ENCODE measurements at regions not wholly inside any gene's neighbourhood (a gene's known extent, or its start where the extent isn't known, plus 50 kb on each side); places are given as distances from the start of the nearest gene placed in this dataset.
A peak's percentile ranks its signal among the peaks of the same experiment; 100 is the strongest.

DNA sequence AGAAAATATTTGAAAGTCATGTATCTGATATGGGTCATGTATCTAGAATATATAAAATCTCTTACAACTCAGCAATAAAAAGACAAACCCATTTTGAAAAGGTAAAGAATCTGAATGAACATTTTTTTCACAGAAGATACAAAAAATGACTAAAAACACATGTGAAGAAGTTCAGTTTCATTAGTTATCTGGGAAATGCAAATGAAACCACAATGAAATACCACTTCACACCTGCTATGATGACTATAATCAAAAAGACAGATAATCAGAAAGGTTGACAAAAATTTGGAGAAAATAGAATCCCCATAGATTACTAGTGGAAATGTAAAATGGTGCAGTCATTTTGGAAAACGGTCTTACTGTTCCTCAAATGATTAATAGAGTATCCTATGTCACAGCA is 631.0 kb downstream of the MRPL39 start:
- Mint-ChIP-seq H3K27ac (no peak overlapping the region), H3K27me3 (no peaks in the 10 kb centered on the region), H3K9me3 (ENCODE audit: low read depth) (peaks cover 6% of the 10 kb centered on the region), H3K36me3 (no peaks in the 10 kb centered on the region), H3K4me1 (no peaks in the 10 kb centered on the region), H3K4me3 (no peak overlapping the region)
- ATAC-seq (no peak), DNase-seq (no peak)
- CTCF ChIA-PET = no interaction called here

DNA sequence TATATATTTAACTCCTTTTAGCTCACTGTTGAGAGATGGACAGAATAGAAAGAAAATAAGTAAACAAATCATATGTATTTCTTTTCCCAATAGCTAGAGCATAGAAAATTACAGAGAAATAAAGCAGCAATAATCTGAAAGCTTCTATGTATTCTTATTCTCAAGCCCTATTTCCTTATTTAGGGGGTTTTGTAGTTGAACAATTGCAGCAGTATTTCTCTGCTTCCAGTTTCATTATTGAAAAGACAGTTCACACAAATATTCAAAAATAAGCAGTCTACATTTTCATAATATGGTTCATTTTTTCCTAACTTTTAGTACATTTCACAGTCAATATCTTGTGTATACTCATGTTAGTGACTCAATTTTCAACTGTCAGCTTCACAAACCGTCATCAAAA is 638.2 kb downstream of the MRPL39 start:
- no peaks in the 10 kb centered on the region for H3K4me1 Mint-ChIP-seq
- peaks cover 5% of the 10 kb centered on the region for H3K9me3 Mint-ChIP-seq (ENCODE audit: low read depth)
- no peak overlapping the region for H3K27ac Mint-ChIP-seq
- CTCF ChIA-PET = no interaction called here
- DNase-seq (no peak), ATAC-seq (no peak)
- H3K27me3 Mint-ChIP-seq = no peaks in the 10 kb centered on the region
- H3K4me3 Mint-ChIP-seq = no peak overlapping the region
- H3K36me3 Mint-ChIP-seq = no peaks in the 10 kb centered on the region

DNA sequence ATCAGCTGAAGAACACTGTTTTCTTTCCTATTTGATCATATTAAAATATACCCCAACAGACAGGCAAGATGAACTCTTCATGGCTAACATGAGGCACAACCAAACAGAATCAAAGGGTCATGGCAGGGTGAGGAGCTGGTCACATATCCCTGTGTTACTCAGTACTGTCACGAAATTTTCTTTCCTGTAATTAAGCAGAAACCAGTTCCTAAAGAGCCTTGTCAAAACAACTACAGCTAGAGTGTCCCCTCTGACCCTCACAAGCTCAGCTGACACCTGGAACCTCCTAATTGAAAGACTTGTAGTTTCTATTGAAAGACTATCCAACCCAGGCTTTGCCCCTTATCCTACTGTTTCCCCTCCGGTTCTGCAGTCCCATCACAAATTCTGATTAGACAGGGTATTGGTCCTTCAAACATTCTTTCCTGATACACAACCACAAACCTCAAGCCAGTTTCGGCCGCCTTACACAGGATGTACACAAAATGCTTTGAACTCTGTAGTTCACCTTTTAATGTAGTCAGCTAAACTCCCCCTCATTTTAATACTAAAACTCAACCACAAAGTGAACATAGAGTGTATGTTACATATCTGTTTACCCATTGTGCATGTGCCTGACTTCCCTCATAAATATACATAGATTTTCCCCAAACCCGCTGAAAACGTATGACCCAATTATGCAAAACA is 651.9 kb downstream of the MRPL39 start:
- DNase-seq = peak; percentile 44
- CTCF ChIA-PET = no interaction called here
- peaks cover 4% of the 10 kb centered on the region for H3K9me3 Mint-ChIP-seq (ENCODE audit: low read depth)
- peak; percentile 27 for ATAC-seq
- H3K36me3 Mint-ChIP-seq = no peaks in the 10 kb centered on the region
- no peaks in the 10 kb centered on the region for H3K27me3 Mint-ChIP-seq
- H3K27ac Mint-ChIP-seq = no peak overlapping the region
- no peak overlapping the region for H3K4me3 Mint-ChIP-seq
- H3K4me1 Mint-ChIP-seq = peaks cover 6% of the 10 kb centered on the region

DNA sequence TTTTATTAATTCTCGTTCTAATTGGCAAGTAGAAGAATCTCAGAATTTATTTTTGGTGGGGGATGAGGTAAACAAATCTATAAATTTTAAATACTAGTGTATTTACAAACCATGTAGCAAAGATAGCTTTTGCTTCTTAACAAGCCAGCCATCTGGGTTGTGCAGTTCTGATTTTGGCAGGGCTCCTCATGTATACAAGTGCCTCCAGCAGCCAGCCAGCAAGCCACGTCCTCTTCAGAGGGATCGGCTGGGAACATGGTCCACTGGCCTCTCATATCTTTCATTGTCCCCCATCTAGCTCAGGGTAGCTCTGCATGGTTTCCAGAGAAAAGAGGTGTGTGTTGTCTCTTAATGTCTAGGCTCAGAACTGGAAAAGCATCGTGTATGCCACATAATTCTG is 659.1 kb downstream of the MRPL39 start:
- Mint-ChIP-seq H3K36me3 (no peaks in the 10 kb centered on the region), H3K27me3 (no peaks in the 10 kb centered on the region), H3K9me3 (ENCODE audit: low read depth) (peaks cover 2% of the 10 kb centered on the region), H3K27ac (no peak overlapping the region), H3K4me1 (no peaks in the 10 kb centered on the region), H3K4me3 (no peak overlapping the region)
- CTCF ChIA-PET = no interaction called here
- no peak for ATAC-seq
- no peak for DNase-seq

DNA sequence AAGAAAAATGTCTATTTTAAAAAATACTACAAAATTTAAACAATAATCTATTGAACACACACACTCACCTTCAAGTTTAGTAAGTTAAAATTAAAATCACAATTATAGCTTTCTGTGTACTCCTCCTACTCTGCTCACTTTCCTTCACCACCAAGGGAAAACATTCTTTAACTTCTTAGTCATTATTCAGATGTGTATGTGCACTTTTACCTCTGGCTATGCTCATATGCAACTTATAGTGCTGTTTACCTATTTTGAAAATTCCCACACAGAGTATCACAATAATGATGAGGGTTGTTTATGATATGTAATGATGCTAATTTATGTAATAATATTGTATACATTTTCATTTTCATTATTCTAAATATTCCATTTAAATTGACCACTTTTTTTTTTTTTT is 661.4 kb downstream of the MRPL39 start:
- ATAC-seq (no peak), DNase-seq (no peak)
- Mint-ChIP-seq H3K27ac (no peak overlapping the region), H3K9me3 (ENCODE audit: low read depth) (peaks cover 2% of the 10 kb centered on the region), H3K36me3 (no peaks in the 10 kb centered on the region), H3K27me3 (no peaks in the 10 kb centered on the region), H3K4me3 (no peak overlapping the region), H3K4me1 (no peaks in the 10 kb centered on the region)
- CTCF ChIA-PET = interaction anchor here (0.7 kb wide), 1 partner anchor 1281 kb away, joined by 6 read pairs; no protein-coding TSS in a partner anchor

DNA sequence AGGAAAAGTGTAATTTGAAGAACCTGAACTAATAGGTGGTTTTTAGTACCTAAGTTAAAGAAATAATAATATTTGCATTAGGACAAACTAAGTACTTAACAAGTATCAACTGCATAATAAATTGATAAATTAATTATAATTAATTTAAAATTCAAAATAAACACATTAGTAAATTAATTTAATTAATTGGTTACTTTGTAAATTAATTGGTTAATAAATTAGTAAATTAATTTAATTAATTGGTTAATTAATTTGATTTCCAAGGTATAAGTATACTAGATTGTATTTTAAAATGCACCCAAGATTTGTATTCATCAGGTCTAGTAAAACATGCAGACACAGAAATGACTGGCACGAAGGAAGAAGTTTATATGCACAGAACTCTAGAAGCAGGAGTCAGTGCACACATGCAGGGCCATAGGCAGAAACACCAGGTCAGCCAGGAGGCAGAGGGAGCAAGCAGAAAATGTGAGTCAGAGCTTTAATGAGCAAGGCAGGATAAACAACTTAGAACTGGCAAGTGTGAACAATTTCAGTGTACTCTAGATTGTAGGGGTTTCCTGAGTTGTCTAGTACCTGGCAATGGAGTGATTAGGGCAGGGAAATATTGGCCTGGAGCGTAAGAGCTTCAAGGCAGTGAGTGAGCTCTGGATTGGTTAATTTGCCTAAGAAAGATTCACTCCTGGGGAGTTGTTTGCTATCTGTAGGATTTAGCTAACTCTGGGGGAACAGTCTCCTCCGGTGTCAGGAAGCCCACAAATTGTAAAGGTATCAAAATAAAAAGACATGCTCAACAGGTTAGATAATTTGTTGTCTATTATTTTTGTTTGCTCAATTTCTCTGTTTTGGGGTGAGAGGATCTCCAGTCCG is 665.7 kb downstream of the MRPL39 start:
- Mint-ChIP-seq H3K9me3 (ENCODE audit: low read depth) (peaks cover 2% of the 10 kb centered on the region), H3K27me3 (no peaks in the 10 kb centered on the region), H3K4me3 (no peak overlapping the region), H3K4me1 (no peaks in the 10 kb centered on the region), H3K36me3 (no peaks in the 10 kb centered on the region), H3K27ac (no peak overlapping the region)
- ATAC-seq (no peak), DNase-seq (no peak)
- CTCF ChIA-PET = no interaction called here

DNA sequence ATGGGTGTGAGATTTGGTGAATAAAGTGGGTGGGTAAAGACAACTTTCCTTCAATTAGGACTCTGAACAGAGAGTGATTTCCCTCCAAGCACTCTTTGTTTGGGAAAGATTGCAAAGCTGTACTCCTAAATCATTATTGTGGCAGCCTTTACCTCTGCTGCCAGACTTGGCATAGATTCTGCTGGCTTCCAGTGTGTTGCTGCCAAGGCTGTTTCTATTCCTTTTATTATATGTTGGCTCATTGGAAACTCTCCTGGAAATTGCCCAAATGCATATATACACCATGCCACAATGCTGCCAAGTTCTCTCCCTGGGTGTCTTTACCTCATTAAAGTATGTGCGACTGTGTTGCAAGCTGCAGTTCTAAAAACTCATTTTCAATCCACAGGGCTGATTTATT is 668.0 kb downstream of the MRPL39 start:
- Mint-ChIP-seq H3K4me1 (no peaks in the 10 kb centered on the region), H3K27me3 (no peaks in the 10 kb centered on the region), H3K9me3 (ENCODE audit: low read depth) (no peaks in the 10 kb centered on the region), H3K27ac (no peak overlapping the region), H3K36me3 (no peaks in the 10 kb centered on the region), H3K4me3 (no peak overlapping the region)
- CTCF ChIA-PET = no interaction called here
- DNase-seq = no peak
- ATAC-seq = no peak

DNA sequence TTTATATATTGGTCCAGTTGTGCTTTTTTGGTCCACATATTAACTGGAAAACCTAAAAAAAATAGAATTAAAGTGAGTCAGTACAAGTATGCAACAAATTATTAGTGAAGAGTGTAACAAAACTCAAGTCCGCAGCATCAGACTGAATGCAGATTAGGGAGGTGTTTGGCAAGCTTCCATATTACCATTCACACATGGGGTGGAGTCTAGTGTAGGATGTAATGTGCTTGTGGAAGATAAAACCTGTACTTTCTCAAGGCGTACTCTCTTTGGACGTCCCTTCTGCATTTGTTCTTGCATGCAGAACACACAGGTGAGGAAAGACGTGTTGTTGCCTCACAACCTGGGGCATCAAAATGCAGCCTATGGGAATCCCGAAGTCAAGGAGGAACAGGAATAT is 668.7 kb downstream of the MRPL39 start:
- no peaks in the 10 kb centered on the region for H3K4me1 Mint-ChIP-seq
- H3K27ac Mint-ChIP-seq = no peak overlapping the region
- CTCF ChIA-PET = no interaction called here
- no peak for DNase-seq
- H3K36me3 Mint-ChIP-seq = no peaks in the 10 kb centered on the region
- H3K27me3 Mint-ChIP-seq = no peaks in the 10 kb centered on the region
- H3K9me3 Mint-ChIP-seq (ENCODE audit: low read depth) = no peaks in the 10 kb centered on the region
- no peak overlapping the region for H3K4me3 Mint-ChIP-seq
- ATAC-seq = no peak

DNA sequence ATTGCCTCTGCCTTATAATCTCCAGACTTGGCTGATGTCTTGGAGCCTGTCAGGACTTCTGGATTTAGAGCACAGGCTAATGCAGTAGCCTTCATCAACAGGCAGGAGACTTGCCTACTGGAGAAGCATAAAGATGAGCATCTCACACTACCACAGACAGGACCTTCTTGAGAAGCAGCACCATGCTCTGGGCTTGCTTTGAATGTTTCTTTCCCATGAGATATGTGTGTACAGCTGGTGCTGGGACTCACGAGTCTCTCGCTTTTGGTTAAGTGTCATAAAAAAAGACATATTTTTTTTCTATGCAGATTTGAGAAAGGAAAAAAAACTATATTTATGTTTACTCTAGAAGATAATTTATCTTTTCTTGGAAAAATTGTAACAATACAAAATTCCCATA is 671.3 kb downstream of the MRPL39 start:
- Mint-ChIP-seq H3K27me3 (no peaks in the 10 kb centered on the region), H3K27ac (no peak overlapping the region), H3K4me1 (no peaks in the 10 kb centered on the region), H3K9me3 (ENCODE audit: low read depth) (no peaks in the 10 kb centered on the region), H3K36me3 (no peaks in the 10 kb centered on the region), H3K4me3 (no peak overlapping the region)
- ATAC-seq = no peak
- CTCF ChIA-PET = no interaction called here
- DNase-seq = no peak

DNA sequence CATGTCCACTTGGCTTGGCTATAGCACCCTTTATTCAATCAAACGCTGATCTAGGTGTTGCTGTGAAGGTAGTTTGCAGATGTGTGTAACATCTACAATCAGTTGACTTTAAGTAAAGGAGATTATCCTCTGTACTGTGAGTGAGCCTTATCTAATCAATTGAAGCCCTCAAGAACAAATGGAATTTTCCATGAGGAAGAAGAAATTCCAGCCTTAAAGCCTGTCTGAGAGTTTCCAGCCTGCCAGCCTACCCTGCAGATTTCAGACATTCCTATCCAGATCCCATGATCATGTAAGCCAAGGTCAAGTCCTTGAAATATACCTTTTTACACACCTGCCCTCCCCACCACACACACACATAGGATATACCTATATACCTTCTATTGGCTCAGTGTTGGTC is 696.7 kb downstream of the MRPL39 start:
- H3K4me1 Mint-ChIP-seq = no peaks in the 10 kb centered on the region
- H3K36me3 Mint-ChIP-seq = no peaks in the 10 kb centered on the region
- peaks cover 2% of the 10 kb centered on the region for H3K9me3 Mint-ChIP-seq (ENCODE audit: low read depth)
- H3K27me3 Mint-ChIP-seq = no peaks in the 10 kb centered on the region
- H3K4me3 Mint-ChIP-seq = no peak overlapping the region
- no peak for ATAC-seq
- H3K27ac Mint-ChIP-seq = no peak overlapping the region
- no peak for DNase-seq
- CTCF ChIA-PET = no interaction called here

DNA sequence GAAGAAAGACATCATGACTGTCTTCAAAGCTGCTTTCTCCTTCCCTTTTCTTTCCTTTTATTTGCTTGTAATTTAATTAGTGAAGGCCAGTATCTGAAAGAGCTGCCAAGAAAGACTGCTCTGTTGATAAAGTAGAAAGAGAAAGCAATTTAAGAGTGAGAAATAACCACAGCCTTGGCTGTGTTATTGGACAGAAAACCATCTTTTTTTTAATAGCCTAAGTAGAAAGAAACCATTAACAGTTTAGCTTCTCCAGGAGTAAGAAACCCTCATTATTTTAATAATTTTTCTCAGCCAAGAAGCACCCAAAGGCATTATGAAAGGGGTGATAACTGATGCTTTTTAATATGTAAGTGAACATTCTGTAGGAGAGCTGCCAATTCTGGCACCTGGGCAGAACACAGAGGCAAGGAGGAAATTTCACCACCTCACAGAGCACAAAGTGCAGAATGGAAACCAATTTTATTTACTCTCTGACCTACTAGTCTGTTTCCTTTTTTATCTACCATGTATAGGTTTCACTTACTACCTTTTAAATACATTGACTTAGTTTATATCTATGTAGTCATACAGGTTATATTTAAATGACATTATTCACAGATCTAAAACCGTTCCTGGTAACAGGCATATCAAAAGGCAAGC is 703.2 kb downstream of the MRPL39 start:
- no peak overlapping the region for H3K4me3 Mint-ChIP-seq
- no peak overlapping the region for H3K27ac Mint-ChIP-seq
- H3K36me3 Mint-ChIP-seq = no peaks in the 10 kb centered on the region
- DNase-seq = no peak
- no peak for ATAC-seq
- H3K27me3 Mint-ChIP-seq = no peaks in the 10 kb centered on the region
- no peaks in the 10 kb centered on the region for H3K4me1 Mint-ChIP-seq
- CTCF ChIA-PET = no interaction called here
- no peaks in the 10 kb centered on the region for H3K9me3 Mint-ChIP-seq (ENCODE audit: low read depth)

DNA sequence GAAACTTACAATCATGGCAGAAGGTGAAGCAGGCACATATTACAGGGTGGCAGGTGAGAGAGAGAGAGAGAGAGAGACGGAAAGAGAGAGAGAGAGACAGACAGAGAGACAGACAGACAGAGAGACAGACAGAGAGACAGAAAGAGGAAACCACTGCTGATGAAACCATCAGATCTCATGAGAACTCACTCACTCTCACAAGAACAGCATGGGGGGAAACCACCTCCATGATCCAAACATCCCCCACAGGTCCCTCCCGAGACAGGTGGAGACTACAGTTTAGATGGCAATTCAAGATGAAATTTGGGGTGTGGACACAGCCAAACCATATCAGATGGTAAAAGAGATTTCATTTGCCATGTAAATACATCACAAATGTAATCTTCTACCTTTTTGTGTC is 708.1 kb downstream of the MRPL39 start:
- H3K4me3 Mint-ChIP-seq = no peak overlapping the region
- H3K36me3 Mint-ChIP-seq = no peaks in the 10 kb centered on the region
- no peaks in the 10 kb centered on the region for H3K9me3 Mint-ChIP-seq (ENCODE audit: low read depth)
- no peak for ATAC-seq
- H3K27me3 Mint-ChIP-seq = no peaks in the 10 kb centered on the region
- no peak for DNase-seq
- H3K4me1 Mint-ChIP-seq = no peaks in the 10 kb centered on the region
- H3K27ac Mint-ChIP-seq = no peak overlapping the region
- CTCF ChIA-PET = no interaction called here

DNA sequence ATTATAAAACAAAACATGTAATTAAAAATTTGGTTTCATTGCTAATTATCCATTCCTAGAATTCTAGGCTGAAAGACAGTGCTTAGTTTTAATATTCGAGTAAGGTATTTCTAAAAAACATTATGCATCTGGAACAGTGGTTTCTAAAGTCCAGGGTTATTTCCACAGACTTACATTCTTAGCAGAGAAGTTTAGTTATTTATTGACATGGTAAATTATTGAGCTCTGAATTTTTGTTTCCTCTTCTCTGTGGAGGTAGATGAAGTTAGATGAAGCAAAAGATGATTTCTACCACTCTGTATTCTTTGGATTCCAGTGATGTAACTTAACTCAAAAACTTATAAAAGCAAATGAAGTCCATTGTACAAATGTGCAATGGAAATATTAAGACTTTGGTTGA is 709.4 kb downstream of the MRPL39 start:
- H3K27me3 Mint-ChIP-seq = no peaks in the 10 kb centered on the region
- no peaks in the 10 kb centered on the region for H3K36me3 Mint-ChIP-seq
- H3K9me3 Mint-ChIP-seq (ENCODE audit: low read depth) = no peaks in the 10 kb centered on the region
- no peak overlapping the region for H3K27ac Mint-ChIP-seq
- no peak for ATAC-seq
- CTCF ChIA-PET = no interaction called here
- no peak for DNase-seq
- H3K4me1 Mint-ChIP-seq = no peaks in the 10 kb centered on the region
- no peak overlapping the region for H3K4me3 Mint-ChIP-seq

DNA sequence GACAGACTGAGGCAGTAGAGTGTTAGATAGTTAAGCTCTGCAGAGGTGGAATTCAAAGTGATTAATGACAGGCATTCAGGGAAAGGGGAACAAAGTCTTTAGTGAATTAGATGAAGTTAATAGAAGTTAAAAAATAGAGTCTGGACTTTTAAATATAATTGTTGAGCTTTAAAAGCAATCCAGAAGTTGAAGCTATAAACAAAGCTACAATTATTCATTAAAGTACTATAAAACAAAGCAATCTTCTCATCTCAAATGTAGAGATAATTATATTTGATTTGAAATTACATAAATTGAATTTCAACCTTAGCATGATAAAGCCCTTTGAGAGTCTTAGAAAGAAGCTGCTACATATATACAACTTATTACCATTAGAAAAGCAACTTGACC is 710.6 kb downstream of the MRPL39 start:
- Mint-ChIP-seq H3K27me3 (no peaks in the 10 kb centered on the region), H3K4me3 (no peak overlapping the region), H3K36me3 (no peaks in the 10 kb centered on the region), H3K27ac (no peak overlapping the region), H3K4me1 (no peaks in the 10 kb centered on the region), H3K9me3 (ENCODE audit: low read depth) (peaks cover 2% of the 10 kb centered on the region)
- DNase-seq (no peak), ATAC-seq (no peak)
- CTCF ChIA-PET = no interaction called here
